ENCODE measurements at regions not wholly inside any gene's neighbourhood (a gene's known extent, or its start where the extent isn't known, plus 50 kb on each side); places are given as distances from the start of the nearest gene placed in this dataset.

- no peak for TF ChIP-seq CTCF (IDR thresholded peaks at IDR 0.05 in 4 of 5, conservative IDR thresholded peaks at IDR 0.05 in 1 of 5)
- TF ChIP-seq POLR2A (IDR thresholded peaks at IDR 0.05), result no peak
These were observed 120.4 kb downstream of the LIPG start for GRCh38 chr18:49682173-49682802.
